NT2/D1 (cell line): ENCODE measurements at regions not wholly inside any gene's neighbourhood (a gene's known extent, or its start where the extent isn't known, plus 50 kb on each side); places are given as distances from the start of the nearest gene placed in this dataset.

Experiments used
- SUZ12 ChIP-seq: IDR thresholded peaks from 2 replicates; pipeline ENCODE4 v1.6.1; 2011; ENCODE audit not compliant: insufficient read length, insufficient read depth; ENCODE audit errors: extremely low read depth
- YY1 ChIP-seq: IDR thresholded peaks from 2 replicates; pipeline ENCODE4 v1.6.1; 2011; ENCODE audit not compliant: insufficient read length, insufficient read depth
- ZNF274 ChIP-seq: IDR thresholded peaks from 2 replicates; pipeline ENCODE4 v1.6.1; 2011; ENCODE audit warnings: mild to moderate bottlenecking, low read depth, low read length

DNA sequence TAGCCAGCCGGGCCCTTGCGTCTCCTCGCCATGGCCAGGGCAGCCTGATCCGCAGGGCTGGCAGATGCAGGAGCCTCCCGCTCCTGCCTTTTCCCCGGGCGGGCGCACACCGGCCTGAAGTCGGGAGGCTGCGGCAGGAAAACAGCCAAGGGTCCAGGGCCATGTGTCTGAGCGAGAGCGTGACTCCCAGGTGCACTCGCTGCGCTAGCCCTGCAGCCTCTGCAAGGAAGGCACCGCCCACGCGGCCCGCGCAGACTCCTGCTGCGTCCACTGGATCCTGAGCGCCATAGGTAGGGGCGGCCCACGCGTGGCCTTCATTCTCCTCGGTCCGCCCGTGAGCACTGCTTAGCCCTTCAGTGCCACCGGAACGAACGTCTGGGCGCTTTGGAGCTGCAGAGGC, 379.9 kb downstream of the TRAM1L1 start:
- TF ChIP-seq ZNF274 (no peak), YY1 (no peak), SUZ12 (no peak)
